Urothelium cell line (cell line): ENCODE measurements at regions not wholly inside any gene's neighbourhood (a gene's known extent, or its start where the extent isn't known, plus 50 kb on each side); places are given as distances from the start of the nearest gene placed in this dataset.
A peak's percentile ranks its signal among the peaks of the same experiment; 100 is the strongest.
"Not testable (repeated sequence)": the region's sequence is repeated elsewhere in the genome, so short reads cannot be mapped to it uniquely, and the experiment has no call there.

Source experiments
- DNase-seq: peaks from one replicate; pipeline ENCODE4 v3.0.0; 2011; ENCODE audit warnings: low spot score, mixed read lengths
- FAIRE-seq: peaks from 2 replicates; lab custom pipeline; 2011; peaks lifted over from hg19 to GRCh38; lab: Jason Lieb, UNC

- FAIRE-seq (no peak), DNase-seq (no peak)
Observed at GRCh38 chr9:38259056-38259455, 133.4 kb upstream of the ALDH1B1 start.

- DNase-seq (no peak), FAIRE-seq (no peak)
Observed at GRCh38 chr9:38257626-38258215, 134.8 kb upstream of the ALDH1B1 start.

GRCh38 chr9:38256461-38256860, 136.0 kb upstream of the ALDH1B1 start:
- DNase-seq (no peak), FAIRE-seq (no peak)

GRCh38 chr9:38255599-38255998, 136.9 kb upstream of the ALDH1B1 start:
- DNase-seq, result no peak
- FAIRE-seq, result no peak

GRCh38 chr9:38254756-38255155, 137.7 kb upstream of the ALDH1B1 start:
- FAIRE-seq, result no peak

GRCh38 chr9:38254151-38254550, 138.4 kb upstream of the ALDH1B1 start:
- no peak for DNase-seq
- FAIRE-seq, result no peak

More at GRCh38 chr9:38254756-38255155, 137.7 kb upstream of the ALDH1B1 start:
- DNase-seq, result no peak

- FAIRE-seq (peak; percentile 44), DNase-seq (no peak)
Observed at GRCh38 chr9:38253200-38253599, 139.3 kb upstream of the ALDH1B1 start.

GRCh38 chr9:38251036-38251860, 141.3 kb upstream of the ALDH1B1 start:
- FAIRE-seq (no peak), DNase-seq (no peak)

GRCh38 chr9:38250279-38251035, 142.0 kb upstream of the ALDH1B1 start:
- peak; percentile 5 for FAIRE-seq

GRCh38 chr9:38249587-38250210, 142.8 kb upstream of the ALDH1B1 start:
- no peak for DNase-seq
- no peak for FAIRE-seq

More at GRCh38 chr9:38250279-38251035, 142.0 kb upstream of the ALDH1B1 start:
- no peak for DNase-seq

GRCh38 chr9:38249049-38249448, 143.5 kb upstream of the ALDH1B1 start:
- DNase-seq (no peak), FAIRE-seq (no peak)

GRCh38 chr9:38246833-38247232, 145.7 kb upstream of the ALDH1B1 start:
- FAIRE-seq, result no peak
- DNase-seq, result no peak

- DNase-seq (no peak), FAIRE-seq (no peak)
Observed at GRCh38 chr9:38244971-38245370, 147.5 kb upstream of the ALDH1B1 start.

- FAIRE-seq, result no peak
- no peak for DNase-seq
Observed at GRCh38 chr9:38243993-38244392, 148.5 kb upstream of the ALDH1B1 start.

- not testable (repeated sequence) for FAIRE-seq, DNase-seq
Observed at GRCh38 chr9:38242151-38242550, 150.4 kb upstream of the ALDH1B1 start.

GRCh38 chr9:38240051-38240450, 152.5 kb upstream of the ALDH1B1 start:
- no peak for DNase-seq
- no peak for FAIRE-seq

- FAIRE-seq (no peak), DNase-seq (no peak)
Observed at GRCh38 chr9:38235244-38235643, 157.3 kb upstream of the ALDH1B1 start.

GRCh38 chr9:38234479-38235170, 157.9 kb upstream of the ALDH1B1 start:
- FAIRE-seq, result no peak
- DNase-seq, result no peak

- no peak for FAIRE-seq
- DNase-seq, result no peak
Observed at GRCh38 chr9:38233796-38234355, 158.6 kb upstream of the ALDH1B1 start.

GRCh38 chr9:38233343-38233742, 159.2 kb upstream of the ALDH1B1 start:
- FAIRE-seq (no peak), DNase-seq (no peak)
